HG02678 (cell line): ENCODE measurements at regions not wholly inside any gene's neighbourhood (a gene's known extent, or its start where the extent isn't known, plus 50 kb on each side); places are given as distances from the start of the nearest gene placed in this dataset.

Source experiments
- ATAC-seq: cut with Tn5 transposase; IDR thresholded peaks from one replicate; pipeline ENCODE4 v1.9.1; 2021; ENCODE audit warnings: mild to moderate bottlenecking, moderate library complexity; ENCODE audit not compliant: unreplicated experiment

GRCh38 chr14:31943217-31943799 is 133.8 kb upstream of the ARHGAP5 start:
- no peak for ATAC-seq

- no peak for ATAC-seq
Measured at GRCh38 chr14:31943861-31944255, 133.2 kb upstream of the ARHGAP5 start.

- no peak for ATAC-seq
Measured at GRCh38 chr14:31944256-31945073, 132.6 kb upstream of the ARHGAP5 start.

GRCh38 chr14:31945074-31945613 is 132.0 kb upstream of the ARHGAP5 start:
- ATAC-seq, result no peak

- ATAC-seq, result no peak
Measured at GRCh38 chr14:31945701-31946100, 131.4 kb upstream of the ARHGAP5 start.

- ATAC-seq, result no peak
Measured at GRCh38 chr14:31947076-31947475, 130.0 kb upstream of the ARHGAP5 start.

GRCh38 chr14:31947680-31948595 is 129.2 kb upstream of the ARHGAP5 start:
- ATAC-seq, result no peak

GRCh38 chr14:31949709-31950108 is 127.4 kb upstream of the ARHGAP5 start:
- ATAC-seq, result no peak

GRCh38 chr14:31950331-31950730 is 126.8 kb upstream of the ARHGAP5 start:
- no peak for ATAC-seq

GRCh38 chr14:31950764-31951637 is 126.1 kb upstream of the ARHGAP5 start:
- no peak for ATAC-seq

GRCh38 chr14:31951638-31951964 is 125.5 kb upstream of the ARHGAP5 start:
- no peak for ATAC-seq

- no peak for ATAC-seq
Measured at GRCh38 chr14:31952573-31952972, 124.5 kb upstream of the ARHGAP5 start.

GRCh38 chr14:31953210-31953609 is 123.9 kb upstream of the ARHGAP5 start:
- ATAC-seq, result no peak

GRCh38 chr14:31954991-31955390 is 122.1 kb upstream of the ARHGAP5 start:
- ATAC-seq, result no peak

GRCh38 chr14:31955936-31956579 is 121.0 kb upstream of the ARHGAP5 start:
- ATAC-seq, result no peak

- ATAC-seq, result no peak
Measured at GRCh38 chr14:31957565-31957964, 119.5 kb upstream of the ARHGAP5 start.

GRCh38 chr14:31960039-31960438 is 117.1 kb upstream of the ARHGAP5 start:
- no peak for ATAC-seq

- no peak for ATAC-seq
Measured at GRCh38 chr14:31961896-31962295, 115.2 kb upstream of the ARHGAP5 start.

GRCh38 chr14:31962920-31963319 is 114.2 kb upstream of the ARHGAP5 start:
- ATAC-seq, result no peak

- no peak for ATAC-seq
Measured at GRCh38 chr14:31963587-31963986, 113.5 kb upstream of the ARHGAP5 start.
